Fibroblast of the aortic adventitia (primary cell): ENCODE measurements at regions not wholly inside any gene's neighbourhood (a gene's known extent, or its start where the extent isn't known, plus 50 kb on each side); places are given as distances from the start of the nearest gene placed in this dataset.

Experiments
- DNase-seq: peaks from one replicate; pipeline ENCODE4 v3.0.0-alpha.2; 2010; ENCODE audit warnings: low read depth
- H3K4me3 ChIP-seq: 2 replicates; pipeline ENCODE4 v1.5.1; 2011; ENCODE audit warnings: low read depth, mild to moderate bottlenecking, control low read depth, low read length, moderate library complexity
- TF ChIP-seq, protein P1 (sequence below): IDR thresholded peaks from 2 replicates; pipeline ENCODE4 v1.5.1; 2011; ENCODE audit warnings: mild to moderate bottlenecking, low read length, control low read depth, inconsistent platforms; ENCODE audit not compliant: insufficient read depth

DNA sequence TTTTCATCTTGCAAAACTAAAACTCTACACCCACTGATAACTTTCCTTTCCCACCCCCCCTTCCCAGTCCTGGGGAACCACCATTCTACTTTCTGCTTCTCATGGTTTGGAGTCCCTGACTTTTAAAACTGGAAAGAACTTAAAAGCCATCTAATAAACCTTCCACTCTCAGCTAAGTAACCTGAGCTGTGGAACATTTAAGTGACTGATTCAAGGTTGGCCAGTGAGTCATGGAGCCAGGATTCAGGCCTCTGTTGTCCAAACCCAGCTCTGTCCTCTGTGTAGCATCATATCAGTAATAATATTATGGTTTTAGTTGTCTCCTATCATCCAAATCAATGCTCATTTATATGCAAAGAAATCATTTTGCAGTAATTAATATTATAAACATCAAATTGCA lies 176.0 kb upstream of the NT5E start:
- DNase-seq, result no peak
- H3K4me3 ChIP-seq, result no peak overlapping the region
- TF ChIP-seq, protein P1, sequence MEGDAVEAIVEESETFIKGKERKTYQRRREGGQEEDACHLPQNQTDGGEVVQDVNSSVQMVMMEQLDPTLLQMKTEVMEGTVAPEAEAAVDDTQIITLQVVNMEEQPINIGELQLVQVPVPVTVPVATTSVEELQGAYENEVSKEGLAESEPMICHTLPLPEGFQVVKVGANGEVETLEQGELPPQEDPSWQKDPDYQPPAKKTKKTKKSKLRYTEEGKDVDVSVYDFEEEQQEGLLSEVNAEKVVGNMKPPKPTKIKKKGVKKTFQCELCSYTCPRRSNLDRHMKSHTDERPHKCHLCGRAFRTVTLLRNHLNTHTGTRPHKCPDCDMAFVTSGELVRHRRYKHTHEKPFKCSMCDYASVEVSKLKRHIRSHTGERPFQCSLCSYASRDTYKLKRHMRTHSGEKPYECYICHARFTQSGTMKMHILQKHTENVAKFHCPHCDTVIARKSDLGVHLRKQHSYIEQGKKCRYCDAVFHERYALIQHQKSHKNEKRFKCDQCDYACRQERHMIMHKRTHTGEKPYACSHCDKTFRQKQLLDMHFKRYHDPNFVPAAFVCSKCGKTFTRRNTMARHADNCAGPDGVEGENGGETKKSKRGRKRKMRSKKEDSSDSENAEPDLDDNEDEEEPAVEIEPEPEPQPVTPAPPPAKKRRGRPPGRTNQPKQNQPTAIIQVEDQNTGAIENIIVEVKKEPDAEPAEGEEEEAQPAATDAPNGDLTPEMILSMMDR, result no peak

DNA sequence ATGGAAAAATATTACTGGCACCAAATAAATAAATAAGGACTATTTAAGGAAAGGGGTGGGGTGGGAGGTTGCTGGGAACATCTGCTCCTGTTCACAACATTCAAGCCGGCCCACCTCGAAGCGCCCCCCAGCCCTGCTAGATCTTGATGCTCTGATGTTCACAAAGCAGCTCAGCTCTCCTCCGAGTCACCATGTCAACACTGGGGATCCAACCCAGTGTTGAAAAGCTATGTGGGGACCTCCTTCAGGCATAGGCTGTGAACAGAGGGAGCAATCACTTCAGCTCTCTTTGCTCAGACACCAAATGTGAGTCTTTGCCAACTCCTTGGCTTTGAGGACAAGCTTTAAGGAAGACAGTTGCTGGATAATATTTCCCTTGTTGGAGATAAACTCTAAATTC lies 176.8 kb upstream of the NT5E start:
- no peak overlapping the region for H3K4me3 ChIP-seq
- no peak for DNase-seq
- TF ChIP-seq, protein P1, result no peak

DNA sequence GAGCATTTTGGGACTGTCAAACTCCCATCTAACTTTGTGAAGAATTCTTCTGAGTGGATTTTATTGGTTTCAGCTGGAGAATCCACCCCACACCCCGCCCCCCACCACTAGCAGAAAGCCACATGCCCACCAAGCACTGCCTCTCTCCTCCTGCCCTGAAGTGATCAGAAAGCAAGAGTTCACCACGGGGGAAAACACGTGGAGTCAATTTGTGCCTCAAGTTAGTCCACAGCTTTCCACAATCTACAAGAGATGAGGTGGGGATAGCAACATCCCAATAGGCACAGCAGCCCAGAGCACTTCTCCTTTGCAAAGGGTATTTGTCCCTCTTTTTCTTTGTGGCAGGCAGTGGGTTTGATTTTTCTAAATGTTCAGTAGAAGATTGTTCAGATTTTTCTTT lies 177.3 kb upstream of the NT5E start:
- TF ChIP-seq, protein P1, result no peak
- no peak for DNase-seq
- H3K4me3 ChIP-seq, result no peak overlapping the region

DNA sequence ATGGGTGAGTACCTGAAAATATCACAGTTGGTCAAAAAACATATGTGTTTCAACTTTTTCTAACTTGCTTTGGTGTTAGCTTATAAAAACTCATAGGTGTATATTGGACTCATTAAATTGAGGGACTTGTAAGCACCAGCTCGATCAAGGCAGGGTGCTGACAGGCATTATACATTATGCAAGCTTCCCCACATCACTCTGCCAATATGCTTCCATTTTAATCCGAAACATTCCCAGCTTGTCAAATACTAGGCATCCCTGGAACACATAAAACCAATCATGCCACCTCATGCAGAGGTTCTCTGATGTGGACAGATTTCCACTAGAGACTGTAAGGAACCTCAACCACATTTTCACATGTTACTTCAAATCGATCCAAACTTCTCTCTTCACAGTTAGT lies 187.3 kb upstream of the NT5E start:
- no peak overlapping the region for H3K4me3 ChIP-seq
- TF ChIP-seq, protein P1, result no peak
- DNase-seq, result no peak

DNA sequence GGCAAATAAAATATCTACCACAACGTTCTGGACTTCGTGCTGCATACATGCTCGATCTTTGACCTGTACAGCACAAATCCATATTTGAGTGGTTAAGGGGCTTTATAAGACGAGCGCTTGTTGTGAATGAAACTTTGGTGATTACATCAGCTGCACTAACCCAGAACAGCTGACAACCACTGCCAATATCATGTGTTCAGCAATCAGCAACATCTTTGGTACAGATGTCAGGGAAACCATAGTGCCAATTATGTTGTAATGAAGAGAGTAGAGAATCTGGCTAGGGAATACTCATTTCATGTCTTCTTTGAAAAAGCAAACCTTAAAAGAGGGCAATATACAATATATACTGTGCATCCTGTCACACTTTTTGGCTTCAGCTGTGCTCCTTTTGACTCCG lies 188.6 kb upstream of the NT5E start:
- no peak overlapping the region for H3K4me3 ChIP-seq
- no peak for DNase-seq
- TF ChIP-seq, protein P1, result no peak

DNA sequence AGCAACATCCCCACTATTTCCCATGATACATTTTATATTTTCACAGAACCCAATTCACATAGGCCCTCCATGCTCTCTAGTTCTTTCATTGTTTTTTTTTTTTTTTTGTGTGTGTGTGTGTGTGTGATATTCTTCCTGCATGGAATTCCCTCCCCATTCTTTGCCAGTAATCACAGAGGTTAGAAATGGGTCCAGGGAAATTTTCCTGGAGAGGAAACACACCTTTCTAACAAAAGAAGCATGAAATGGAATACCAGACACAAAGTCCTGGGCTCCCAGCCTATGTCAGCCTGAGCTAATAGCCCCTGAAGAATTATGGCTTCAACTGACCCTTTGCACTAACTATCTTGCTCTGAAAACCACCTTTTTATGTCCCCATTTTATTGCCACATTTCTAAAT lies 194.2 kb upstream of the NT5E start:
- TF ChIP-seq, protein P1, result no peak
- DNase-seq, result no peak
- H3K4me3 ChIP-seq, result no peak overlapping the region

DNA sequence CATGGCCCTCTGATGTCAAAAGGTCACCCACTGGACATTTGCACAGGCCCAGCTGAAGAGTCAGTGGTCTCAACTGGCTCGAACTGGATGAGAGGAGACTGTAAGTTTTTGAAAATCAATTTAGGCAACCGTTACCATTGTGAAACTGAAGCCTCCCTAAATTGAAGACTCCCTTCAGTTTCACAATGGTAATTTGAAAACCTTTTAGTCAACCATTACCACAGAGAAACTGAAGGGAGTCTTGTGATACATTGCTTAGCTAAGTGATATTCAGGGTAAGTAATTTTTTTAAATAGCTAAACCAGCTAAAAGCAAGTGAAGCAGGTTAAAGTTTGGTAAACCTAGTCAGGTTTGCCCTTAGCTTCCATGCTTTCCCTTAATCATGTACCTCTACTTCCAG lies 197.3 kb upstream of the NT5E start:
- H3K4me3 ChIP-seq, result no peak overlapping the region
- TF ChIP-seq, protein P1, result no peak
- DNase-seq, result no peak
